GM21717 (cell line): ENCODE measurements at regions not wholly inside any gene's neighbourhood (a gene's known extent, or its start where the extent isn't known, plus 50 kb on each side); places are given as distances from the start of the nearest gene placed in this dataset.

Source experiments
- ATAC-seq: cut with Tn5 transposase; IDR thresholded peaks from one replicate; pipeline ENCODE4 v1.9.1; 2021; ENCODE audit warnings: mild to moderate bottlenecking, moderate library complexity; ENCODE audit not compliant: unreplicated experiment

- ATAC-seq: no peak
Measured at GRCh38 chr15:98442379-98442833, 205.9 kb upstream of the IGF1R start.

GRCh38 chr15:98442901-98443300, 205.4 kb upstream of the IGF1R start:
- no peak for ATAC-seq

DNA sequence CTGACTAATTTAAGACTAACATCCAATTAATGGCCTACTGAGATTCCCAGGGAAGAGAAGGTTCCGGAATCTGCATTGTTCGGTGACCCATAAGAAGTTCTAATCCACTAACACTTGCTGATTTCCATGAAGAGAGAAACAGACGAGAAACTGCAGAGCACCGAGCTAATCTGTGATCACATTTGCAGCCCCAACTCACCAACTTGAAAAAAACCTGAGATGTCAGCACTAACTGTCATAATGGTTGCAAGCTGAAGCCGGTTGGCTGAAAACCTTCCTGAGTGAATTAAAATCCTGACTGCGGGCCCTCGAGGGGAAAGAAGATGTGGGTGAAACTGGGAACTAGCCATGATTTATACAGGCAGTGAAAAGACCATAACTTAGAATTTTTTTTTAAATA, 204.8 kb upstream of the IGF1R start:
- no peak for ATAC-seq

DNA sequence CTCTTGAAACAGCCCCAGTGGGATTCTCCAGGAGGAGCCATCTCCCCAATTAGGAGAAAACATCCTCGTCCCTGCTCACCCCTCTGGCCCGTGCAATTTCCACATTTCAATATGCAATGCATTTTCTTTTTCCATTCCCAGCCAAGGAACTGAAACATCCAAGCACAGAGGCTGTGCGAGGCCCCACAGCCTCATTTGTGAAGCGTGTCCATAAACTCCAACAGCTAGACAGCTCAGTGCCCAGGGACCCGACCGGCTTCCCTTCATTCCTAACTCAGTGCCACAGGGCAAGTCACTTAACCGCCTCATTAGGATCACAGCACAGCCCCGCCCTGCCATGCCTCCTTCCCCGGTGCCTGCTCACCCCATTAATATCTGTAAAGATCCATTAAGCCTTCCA, 204.2 kb upstream of the IGF1R start:
- ATAC-seq: no peak

- ATAC-seq: no peak
Measured at GRCh38 chr15:98445315-98445714, 203.0 kb upstream of the IGF1R start.

DNA sequence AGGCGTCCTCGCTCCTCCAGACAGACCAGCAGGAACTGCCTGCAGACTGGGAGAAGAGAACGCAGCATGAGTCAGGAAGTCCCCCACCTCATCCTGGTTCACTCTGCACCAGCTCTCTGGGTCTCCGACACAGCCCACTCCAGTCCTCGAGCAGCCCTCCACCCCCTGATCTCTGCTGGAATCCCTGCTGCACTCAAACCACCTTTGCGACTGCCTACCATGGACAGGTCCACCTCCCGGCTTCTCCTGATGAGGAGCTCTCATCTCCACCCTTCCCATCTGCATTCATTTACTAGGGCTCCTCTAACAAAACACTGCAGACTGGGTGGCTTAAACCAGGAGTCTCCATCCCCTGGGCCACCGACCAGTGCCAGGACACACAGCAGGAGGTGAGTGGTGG, 202.3 kb upstream of the IGF1R start:
- no peak for ATAC-seq

- ATAC-seq: no peak
Measured at GRCh38 chr15:98447069-98447468, 201.3 kb upstream of the IGF1R start.

- ATAC-seq: no peak
Measured at GRCh38 chr15:98451236-98451635, 197.1 kb upstream of the IGF1R start.

- ATAC-seq: no peak
Measured at GRCh38 chr15:98452238-98452637, 196.1 kb upstream of the IGF1R start.

DNA sequence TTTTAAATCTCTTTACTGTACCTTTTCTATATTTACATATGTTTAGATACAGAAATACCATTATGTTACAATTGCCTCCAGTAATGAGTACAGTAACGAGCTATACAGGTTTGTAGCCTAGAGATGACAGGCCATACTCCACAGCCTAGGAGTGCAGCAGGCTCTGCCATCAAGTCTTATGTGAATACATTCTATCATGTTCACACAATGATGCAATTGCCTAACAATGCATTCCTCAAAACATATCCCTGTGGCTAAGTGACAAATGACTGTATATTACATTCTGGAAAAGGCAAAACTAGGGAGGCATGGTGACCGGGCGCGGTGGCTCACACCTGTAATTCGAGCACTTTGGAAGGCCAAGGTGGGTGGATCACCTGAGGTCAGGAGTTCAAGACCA, 192.4 kb upstream of the IGF1R start:
- no peak for ATAC-seq

DNA sequence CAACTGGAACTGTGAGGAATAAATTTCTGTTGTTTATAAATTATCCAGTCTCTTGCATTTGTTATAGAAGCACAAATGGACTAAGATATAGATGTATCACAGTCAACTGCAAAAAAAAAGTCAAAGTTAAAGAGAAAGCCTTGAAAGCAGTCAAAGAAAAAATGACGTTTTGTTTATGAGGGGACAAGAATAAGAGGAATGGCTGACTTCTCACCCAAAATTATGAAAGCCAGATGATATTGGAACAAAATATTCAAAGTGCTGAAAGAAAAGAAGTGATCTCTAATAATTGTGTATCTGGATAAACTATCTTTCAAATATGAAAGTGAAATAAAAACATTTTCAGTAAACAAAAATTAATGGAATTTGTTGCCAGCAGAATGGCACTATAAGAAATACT, 171.8 kb upstream of the IGF1R start:
- ATAC-seq: no peak

DNA sequence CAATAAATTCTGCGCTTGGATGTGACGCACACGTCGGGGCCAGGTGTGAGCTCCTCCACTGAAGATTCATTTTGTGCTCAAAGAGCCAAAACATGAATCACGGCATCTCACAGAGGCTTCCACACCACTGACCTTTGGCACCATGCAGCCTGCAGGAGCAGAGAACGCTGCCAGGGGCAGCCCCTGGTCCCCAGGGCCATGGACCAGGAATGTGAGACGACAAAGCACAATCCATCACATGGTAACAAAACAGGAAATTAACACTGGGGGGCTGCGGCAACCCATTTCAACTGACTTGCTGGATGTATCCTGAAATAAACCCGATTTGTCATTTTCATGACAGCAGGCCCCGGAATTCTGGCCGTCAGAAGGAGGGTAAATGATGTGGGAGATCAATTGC, 167.5 kb upstream of the IGF1R start:
- no peak for ATAC-seq

DNA sequence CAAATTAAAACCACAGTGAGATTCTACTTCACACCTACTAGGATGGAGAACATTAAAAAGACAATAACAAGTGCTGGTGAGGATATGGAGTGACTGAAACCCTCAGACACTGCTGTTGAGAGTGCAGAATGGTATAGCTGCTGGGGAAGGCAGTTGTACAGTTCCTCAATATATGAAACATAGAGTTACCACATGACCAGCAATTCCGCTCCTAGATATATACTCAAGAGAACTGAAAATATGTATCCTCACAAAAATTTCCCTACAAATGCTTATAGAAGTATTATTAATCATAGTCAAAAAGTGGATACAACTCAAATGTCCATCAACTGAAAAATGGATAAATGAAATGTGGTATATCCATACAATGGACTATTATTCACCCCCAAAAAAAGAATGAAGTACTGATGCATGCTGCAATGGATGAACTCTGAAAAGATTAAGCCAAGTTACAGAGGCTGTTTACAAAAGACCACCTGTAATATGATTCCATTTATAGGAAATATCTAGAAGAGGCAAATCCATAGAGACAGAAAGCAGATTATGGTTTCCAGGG, 164.7 kb upstream of the IGF1R start:
- ATAC-seq: no peak

GRCh38 chr15:98484914-98485313, 163.4 kb upstream of the IGF1R start:
- no peak for ATAC-seq

DNA sequence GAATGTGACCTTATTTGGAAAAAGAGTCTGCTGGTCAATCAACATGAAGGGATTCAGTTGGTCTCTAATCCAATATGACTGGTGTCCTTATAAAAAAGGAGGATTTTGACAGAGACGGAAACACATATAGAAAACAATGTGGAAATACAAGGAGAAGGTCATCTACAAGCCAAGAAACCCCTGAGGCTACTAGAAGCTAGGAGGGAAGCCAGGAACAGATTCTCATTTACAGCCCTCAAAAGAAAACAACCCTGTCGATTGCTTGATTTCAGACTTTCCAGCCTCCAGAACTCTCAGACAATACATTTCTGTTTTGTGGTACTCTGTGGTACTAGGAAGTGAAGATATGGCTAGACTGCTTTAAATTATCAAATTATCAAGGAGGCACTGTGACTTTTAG, 162.9 kb upstream of the IGF1R start:
- no peak for ATAC-seq

- ATAC-seq: no peak
Measured at GRCh38 chr15:98493966-98494511, 154.3 kb upstream of the IGF1R start.

DNA sequence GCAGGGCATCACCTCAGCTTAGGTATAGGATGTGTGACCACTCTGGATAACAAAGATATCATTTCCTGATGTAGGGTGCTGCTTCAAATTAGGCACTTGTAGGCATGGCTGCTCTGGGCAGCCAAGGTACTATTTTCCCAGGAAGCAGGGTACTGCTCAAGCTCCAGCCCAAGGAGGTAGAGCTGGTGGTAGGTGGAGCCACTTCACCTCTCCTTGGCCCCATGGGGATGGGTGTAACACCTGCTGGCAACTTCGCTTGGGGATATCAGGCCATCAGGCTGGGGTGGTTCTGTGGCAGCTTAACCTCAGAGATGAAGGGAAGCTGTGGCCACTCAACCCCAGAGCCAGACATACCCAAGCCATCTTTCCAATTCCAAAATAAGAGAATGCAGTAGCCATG, 147.1 kb upstream of the IGF1R start:
- no peak for ATAC-seq

GRCh38 chr15:98501632-98502031, 146.7 kb upstream of the IGF1R start:
- ATAC-seq: no peak

GRCh38 chr15:98503970-98504369, 144.4 kb upstream of the IGF1R start:
- no peak for ATAC-seq

GRCh38 chr15:98504998-98505397, 143.3 kb upstream of the IGF1R start:
- ATAC-seq: no peak

GRCh38 chr15:98505611-98506031, 142.7 kb upstream of the IGF1R start:
- no peak for ATAC-seq

DNA sequence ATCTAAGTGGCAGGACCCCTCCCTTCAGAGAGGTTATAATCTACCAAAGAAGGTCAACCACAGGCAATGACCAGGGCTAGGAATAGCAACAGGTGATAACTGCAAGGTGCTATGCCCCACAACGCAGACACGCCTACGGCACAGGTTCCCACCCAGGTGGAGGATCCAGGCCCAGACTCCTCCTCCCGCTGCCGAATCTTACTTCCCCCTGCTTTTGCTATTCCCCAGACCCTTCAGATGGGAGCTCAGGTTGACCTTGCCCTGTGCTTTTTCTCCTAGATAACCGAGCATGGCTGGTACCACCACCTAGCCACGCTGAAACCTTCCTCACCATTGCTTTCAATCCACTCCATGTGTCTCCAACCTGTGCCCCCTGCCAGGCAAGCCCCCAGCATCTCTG, 142.2 kb upstream of the IGF1R start:
- no peak for ATAC-seq

DNA sequence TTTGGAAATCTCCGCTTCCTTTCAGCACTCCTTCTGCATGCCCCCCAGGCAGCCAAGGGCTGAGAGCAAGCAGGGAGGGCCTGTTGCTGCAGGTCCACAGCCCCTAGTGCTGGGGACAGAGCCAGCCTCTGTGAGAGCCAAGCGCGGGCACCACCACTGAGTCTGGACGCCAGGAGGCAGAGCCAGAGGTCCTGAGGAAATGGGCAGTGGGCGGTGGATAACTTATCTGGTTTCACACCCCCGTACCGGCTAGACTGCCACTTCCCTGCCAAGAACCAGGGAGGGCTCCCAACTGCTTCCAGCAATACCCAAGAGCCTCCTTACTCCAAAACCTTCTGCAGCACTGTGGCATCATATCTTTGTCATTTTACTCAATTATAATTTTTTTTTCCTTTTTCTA, 141.6 kb upstream of the IGF1R start:
- no peak for ATAC-seq
